GM12872 (cell line): ENCODE measurements at regions not wholly inside any gene's neighbourhood (a gene's known extent, or its start where the extent isn't known, plus 50 kb on each side); places are given as distances from the start of the nearest gene placed in this dataset.

Source experiments
- CTCF ChIP-seq: IDR thresholded peaks from 3 replicates; pipeline ENCODE4 v1.5.1; 2011; ENCODE audit warnings: low read depth, mild to moderate bottlenecking, low read length, moderate library complexity; ENCODE audit not compliant: insufficient read depth

- TF ChIP-seq CTCF, result no peak
Measured at GRCh38 chr10:120318862-120319261, 138.2 kb upstream of the PLPP4 start.

GRCh38 chr10:120327675-120328074 is 129.4 kb upstream of the PLPP4 start:
- TF ChIP-seq CTCF, result no peak

GRCh38 chr10:120328647-120329046 is 128.4 kb upstream of the PLPP4 start:
- TF ChIP-seq CTCF, result no peak

- TF ChIP-seq CTCF, result no peak
Measured at GRCh38 chr10:120335553-120335952, 121.5 kb upstream of the PLPP4 start.

GRCh38 chr10:120336306-120336910 is 120.6 kb upstream of the PLPP4 start:
- no peak for TF ChIP-seq CTCF

- TF ChIP-seq CTCF, result peak; percentile 89
Measured at GRCh38 chr10:120336911-120337540, 120.0 kb upstream of the PLPP4 start.

GRCh38 chr10:120342115-120342714 is 114.8 kb upstream of the PLPP4 start:
- TF ChIP-seq CTCF, result no peak
